Esophagus squamous epithelium (tissue), 4 donors: ENCODE measurements at regions not wholly inside any gene's neighbourhood (a gene's known extent, or its start where the extent isn't known, plus 50 kb on each side); places are given as distances from the start of the nearest gene placed in this dataset.

Source experiments
- POLR2A ChIP-seq, 4 donors: fragments of 450-650 bp; IDR thresholded peaks; one replicate each; pipeline ENCODE4 v1.6.1; 2017; ENCODE audit warnings: antibody characterized with exemption in 4 of 4, mild to moderate bottlenecking in 4 of 4, moderate library complexity in 3 of 4
- TF ChIP-seq, protein P1 (sequence below), 6 experiments: fragments of 450-650 bp in 4 of 6; fragments of 200-600 bp in 2 of 6; sonication (generic) in 2 of 6; IDR thresholded peaks; one replicate each; pipeline ENCODE4 v1.5.1; 2016 to 2019; ENCODE audit warnings: antibody characterized with exemption in 6 of 6, mild to moderate bottlenecking in 4 of 6, moderate library complexity in 4 of 6

DNA sequence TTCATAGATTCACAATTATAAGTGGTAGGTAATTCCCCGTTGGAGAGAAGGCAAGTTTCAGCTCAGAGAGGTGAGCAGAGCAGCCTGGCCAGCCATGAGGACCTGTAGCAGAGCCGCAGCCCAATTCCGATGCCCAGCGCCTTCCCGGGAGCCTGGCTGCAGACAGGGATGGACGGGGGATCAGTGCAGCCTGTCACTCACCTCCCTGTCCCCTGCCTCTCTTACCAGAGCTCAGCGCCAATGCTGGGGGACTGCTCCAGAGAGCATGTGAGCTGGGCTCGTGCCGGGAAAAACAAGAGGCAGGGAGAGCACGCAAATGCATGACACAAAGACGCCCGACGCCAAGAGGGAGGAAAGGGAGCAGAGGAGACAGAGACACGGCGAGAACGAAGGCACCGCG, 231.9 kb downstream of the BCL11B start:
- TF ChIP-seq, protein P1, sequence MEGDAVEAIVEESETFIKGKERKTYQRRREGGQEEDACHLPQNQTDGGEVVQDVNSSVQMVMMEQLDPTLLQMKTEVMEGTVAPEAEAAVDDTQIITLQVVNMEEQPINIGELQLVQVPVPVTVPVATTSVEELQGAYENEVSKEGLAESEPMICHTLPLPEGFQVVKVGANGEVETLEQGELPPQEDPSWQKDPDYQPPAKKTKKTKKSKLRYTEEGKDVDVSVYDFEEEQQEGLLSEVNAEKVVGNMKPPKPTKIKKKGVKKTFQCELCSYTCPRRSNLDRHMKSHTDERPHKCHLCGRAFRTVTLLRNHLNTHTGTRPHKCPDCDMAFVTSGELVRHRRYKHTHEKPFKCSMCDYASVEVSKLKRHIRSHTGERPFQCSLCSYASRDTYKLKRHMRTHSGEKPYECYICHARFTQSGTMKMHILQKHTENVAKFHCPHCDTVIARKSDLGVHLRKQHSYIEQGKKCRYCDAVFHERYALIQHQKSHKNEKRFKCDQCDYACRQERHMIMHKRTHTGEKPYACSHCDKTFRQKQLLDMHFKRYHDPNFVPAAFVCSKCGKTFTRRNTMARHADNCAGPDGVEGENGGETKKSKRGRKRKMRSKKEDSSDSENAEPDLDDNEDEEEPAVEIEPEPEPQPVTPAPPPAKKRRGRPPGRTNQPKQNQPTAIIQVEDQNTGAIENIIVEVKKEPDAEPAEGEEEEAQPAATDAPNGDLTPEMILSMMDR (IDR thresholded peaks at IDR 0.05): no peak
- no peak for TF ChIP-seq POLR2A (IDR thresholded peaks at IDR 0.05)
